ENCODE measurements at regions not wholly inside any gene's neighbourhood (a gene's known extent, or its start where the extent isn't known, plus 50 kb on each side); places are given as distances from the start of the nearest gene placed in this dataset.

DNA sequence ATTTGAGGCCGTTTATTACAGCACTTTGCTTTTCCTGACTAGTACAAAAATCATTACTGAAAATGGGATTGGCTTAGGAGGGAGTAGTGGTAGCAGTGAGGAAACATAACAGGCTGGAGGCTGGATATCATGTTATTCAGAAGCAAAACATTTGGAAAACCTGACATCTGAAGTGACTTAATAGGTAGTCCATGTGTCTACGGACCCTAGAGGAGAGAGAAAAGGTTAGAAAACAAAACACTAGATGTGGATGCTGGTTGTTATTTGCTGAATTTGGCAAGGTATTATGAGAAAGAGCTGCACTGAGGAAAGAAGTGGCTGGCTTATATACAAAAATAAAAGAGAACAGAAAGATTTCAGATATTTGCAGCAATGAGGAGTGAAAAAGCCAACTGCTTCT is 139.9 kb downstream of the MEX3B start:
- DNase-seq, result no peak
- H3K27me3 ChIP-seq, result no peaks in the 10 kb centered on the region
- peaks cover 0 to 21% (median 14%) of the 10 kb centered on the region in 9 donors for H3K4me1 ChIP-seq
- H3K9me3 ChIP-seq, result no peaks in the 10 kb centered on the region
- no peak for ATAC-seq
- 81 to 87% methylated on average over 2 of the region's 2 CpGs for WGBS, 2 donors
- H3K27ac ChIP-seq, result no peak overlapping the region
- H3K4me3 ChIP-seq, result no peak overlapping the region
- TF ChIP-seq, protein P1, sequence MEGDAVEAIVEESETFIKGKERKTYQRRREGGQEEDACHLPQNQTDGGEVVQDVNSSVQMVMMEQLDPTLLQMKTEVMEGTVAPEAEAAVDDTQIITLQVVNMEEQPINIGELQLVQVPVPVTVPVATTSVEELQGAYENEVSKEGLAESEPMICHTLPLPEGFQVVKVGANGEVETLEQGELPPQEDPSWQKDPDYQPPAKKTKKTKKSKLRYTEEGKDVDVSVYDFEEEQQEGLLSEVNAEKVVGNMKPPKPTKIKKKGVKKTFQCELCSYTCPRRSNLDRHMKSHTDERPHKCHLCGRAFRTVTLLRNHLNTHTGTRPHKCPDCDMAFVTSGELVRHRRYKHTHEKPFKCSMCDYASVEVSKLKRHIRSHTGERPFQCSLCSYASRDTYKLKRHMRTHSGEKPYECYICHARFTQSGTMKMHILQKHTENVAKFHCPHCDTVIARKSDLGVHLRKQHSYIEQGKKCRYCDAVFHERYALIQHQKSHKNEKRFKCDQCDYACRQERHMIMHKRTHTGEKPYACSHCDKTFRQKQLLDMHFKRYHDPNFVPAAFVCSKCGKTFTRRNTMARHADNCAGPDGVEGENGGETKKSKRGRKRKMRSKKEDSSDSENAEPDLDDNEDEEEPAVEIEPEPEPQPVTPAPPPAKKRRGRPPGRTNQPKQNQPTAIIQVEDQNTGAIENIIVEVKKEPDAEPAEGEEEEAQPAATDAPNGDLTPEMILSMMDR (IDR thresholded peaks at IDR 0.05), result no peak
- no peaks in the 10 kb centered on the region for H3K36me3 ChIP-seq
- intact Hi-C loops (cut with DNase I), result no loop called here

DNA sequence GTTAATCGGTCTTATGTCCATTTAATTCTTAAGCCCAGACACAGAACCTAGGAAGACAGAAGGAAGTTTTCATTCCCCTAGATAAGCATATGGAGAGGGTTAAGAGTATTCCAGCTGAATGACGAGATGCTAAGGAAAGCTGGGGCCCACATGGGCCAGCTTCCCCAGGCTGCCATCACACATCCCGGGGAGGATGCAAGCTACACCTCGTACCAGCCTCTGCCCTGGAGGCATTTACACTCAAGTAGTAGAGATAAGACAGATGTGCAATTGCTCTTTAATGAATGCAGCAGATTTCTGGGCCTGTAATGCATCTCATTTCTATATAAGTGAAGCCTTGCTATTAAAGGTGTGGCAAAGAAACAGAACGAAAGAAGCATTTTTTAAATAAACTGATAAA is 144.5 kb downstream of the MEX3B start:
- no peak for DNase-seq
- whole genome bisulfite sequencing, 2 donors, result 56 to 64% methylated on average over 5 of the region's 5 CpGs
- H3K9me3 ChIP-seq, result no peaks in the 10 kb centered on the region
- intact Hi-C loops (cut with DNase I), result no loop called here
- H3K36me3 ChIP-seq, result no peaks in the 10 kb centered on the region
- no peak for ATAC-seq
- H3K27me3 ChIP-seq, result no peaks in the 10 kb centered on the region
- H3K27ac ChIP-seq, result no peak overlapping the region
- TF ChIP-seq, protein P1 (IDR thresholded peaks at IDR 0.05), result no peak
- no peaks in the 10 kb centered on the region for H3K4me1 ChIP-seq
- no peak overlapping the region for H3K4me3 ChIP-seq

DNA sequence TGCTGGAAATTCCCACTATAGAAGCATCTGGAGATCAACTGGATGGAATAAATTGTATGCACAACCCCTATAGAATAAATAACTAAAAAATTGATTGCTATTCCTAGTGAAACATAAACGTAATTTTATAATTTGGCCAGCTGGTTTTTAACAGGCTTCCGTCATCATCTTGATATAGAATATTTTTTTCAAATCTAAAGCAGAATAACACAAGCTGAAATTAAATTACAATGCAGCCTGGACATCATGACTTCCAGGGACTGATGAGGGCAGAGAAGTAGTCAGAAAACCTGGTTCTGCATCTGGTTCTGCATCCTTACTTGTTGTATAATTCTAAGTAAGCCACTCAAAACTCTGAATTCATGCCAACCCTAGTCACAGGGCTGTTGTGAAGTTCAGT is 146.1 kb downstream of the MEX3B start:
- H3K27ac ChIP-seq, result no peak overlapping the region
- no peaks in the 10 kb centered on the region for H3K36me3 ChIP-seq
- no peak for ATAC-seq
- H3K27me3 ChIP-seq, result no peaks in the 10 kb centered on the region
- 86 to 92% methylated on average over 2 of the region's 2 CpGs for WGBS, 2 donors
- intact Hi-C loops (cut with DNase I), result no loop called here
- TF ChIP-seq, protein P1 (IDR thresholded peaks at IDR 0.05), result no peak
- no peak for DNase-seq
- no peak overlapping the region for H3K4me3 ChIP-seq
- H3K4me1 ChIP-seq, result no peaks in the 10 kb centered on the region
- H3K9me3 ChIP-seq, result no peaks in the 10 kb centered on the region

DNA sequence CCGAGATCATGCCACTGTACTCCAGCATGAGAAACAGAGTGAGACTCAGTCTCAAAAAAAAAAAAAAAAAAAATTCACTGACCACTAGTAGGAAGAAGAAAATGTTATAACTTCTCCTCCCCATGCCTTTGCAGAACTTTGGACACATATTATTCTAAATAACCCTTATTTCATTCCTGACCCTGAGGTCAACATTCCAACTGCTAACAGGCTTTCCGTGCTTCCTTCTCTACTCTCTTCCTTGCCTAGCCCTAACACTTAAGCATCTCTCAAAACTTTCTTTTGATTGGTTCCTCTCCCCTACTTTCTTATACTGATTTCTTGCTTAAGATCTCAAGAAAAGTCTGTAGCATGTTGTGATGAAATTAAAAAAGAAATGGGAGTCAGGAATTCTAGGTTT is 146.8 kb downstream of the MEX3B start:
- no peak for DNase-seq
- 80 to 85% methylated on average over 2 of the region's 2 CpGs for WGBS, 2 donors
- intact Hi-C loops (cut with DNase I), result no loop called here
- Histone ChIP-seq H3K27me3 (no peaks in the 10 kb centered on the region), H3K9me3 (no peaks in the 10 kb centered on the region), H3K4me3 (no peak overlapping the region), H3K4me1 (no peaks in the 10 kb centered on the region), H3K36me3 (no peaks in the 10 kb centered on the region), H3K27ac (no peak overlapping the region)
- TF ChIP-seq, protein P1 (IDR thresholded peaks at IDR 0.05), result no peak
- no peak for ATAC-seq
